GM12864 (cell line): ENCODE measurements at regions not wholly inside any gene's neighbourhood (a gene's known extent, or its start where the extent isn't known, plus 50 kb on each side); places are given as distances from the start of the nearest gene placed in this dataset.

ENCODE experiments used
- DNase-seq: peaks from one replicate; pipeline ENCODE4 v3.0.0-alpha.2; 2011; ENCODE audit warnings: low read depth
- H3K4me3 ChIP-seq: 2 replicates; pipeline ENCODE4 v1.5.1; 2011; ENCODE audit warnings: mild to moderate bottlenecking, low read depth, low read length, control low read depth
- TF ChIP-seq, protein P1 (sequence below): IDR thresholded peaks from 2 replicates; pipeline ENCODE4 v1.5.1; 2011; ENCODE audit warnings: low read depth, mild to moderate bottlenecking, moderate library complexity, low read length, control low read depth, inconsistent platforms; ENCODE audit errors: missing control alignments

DNA sequence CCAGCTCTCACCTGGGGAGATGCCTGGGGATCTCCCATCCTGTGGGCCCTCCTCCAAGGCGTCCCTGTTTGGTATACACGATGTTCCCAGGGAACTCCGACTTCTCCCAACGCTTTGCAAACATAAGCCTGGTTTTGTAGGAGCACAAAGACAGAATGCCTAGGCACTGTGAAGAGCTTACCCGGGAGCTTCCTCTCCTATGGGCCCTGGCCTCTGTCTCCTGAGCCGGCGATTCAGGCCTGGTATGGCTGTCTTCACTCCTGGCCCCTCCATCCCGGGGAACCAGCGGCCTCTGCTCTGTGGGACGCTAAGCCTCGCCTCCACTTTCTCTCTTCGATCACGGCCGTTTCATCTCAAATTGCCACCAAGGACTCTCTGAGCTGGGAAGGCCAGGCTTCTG lies 59.6 kb upstream of the ACTRT2 start:
- no peak for DNase-seq
- H3K4me3 ChIP-seq = no peak overlapping the region

DNA sequence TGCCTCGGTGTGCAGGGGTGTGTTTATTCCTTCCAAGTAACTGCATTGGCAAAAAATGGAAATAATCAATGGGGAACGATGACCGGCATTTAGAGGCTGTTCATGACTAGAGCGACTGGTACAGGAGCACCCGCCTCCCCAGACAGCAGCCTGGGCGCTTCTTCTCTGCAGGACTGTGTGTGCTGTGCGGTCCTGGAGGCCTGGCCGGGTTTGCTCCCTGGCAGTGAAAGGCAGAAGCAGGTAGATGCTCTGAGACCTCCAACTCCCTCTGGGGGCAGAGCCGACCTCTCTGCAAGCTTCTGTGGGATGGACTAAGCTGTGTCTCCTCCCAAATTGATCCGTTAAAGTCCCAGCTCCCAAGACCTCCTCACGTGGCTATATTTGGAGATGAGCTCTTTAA lies 59.2 kb upstream of the ACTRT2 start:
- no peak for DNase-seq
- H3K4me3 ChIP-seq = no peak overlapping the region
- TF ChIP-seq, protein P1, sequence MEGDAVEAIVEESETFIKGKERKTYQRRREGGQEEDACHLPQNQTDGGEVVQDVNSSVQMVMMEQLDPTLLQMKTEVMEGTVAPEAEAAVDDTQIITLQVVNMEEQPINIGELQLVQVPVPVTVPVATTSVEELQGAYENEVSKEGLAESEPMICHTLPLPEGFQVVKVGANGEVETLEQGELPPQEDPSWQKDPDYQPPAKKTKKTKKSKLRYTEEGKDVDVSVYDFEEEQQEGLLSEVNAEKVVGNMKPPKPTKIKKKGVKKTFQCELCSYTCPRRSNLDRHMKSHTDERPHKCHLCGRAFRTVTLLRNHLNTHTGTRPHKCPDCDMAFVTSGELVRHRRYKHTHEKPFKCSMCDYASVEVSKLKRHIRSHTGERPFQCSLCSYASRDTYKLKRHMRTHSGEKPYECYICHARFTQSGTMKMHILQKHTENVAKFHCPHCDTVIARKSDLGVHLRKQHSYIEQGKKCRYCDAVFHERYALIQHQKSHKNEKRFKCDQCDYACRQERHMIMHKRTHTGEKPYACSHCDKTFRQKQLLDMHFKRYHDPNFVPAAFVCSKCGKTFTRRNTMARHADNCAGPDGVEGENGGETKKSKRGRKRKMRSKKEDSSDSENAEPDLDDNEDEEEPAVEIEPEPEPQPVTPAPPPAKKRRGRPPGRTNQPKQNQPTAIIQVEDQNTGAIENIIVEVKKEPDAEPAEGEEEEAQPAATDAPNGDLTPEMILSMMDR = no peak

More for the DNA sequence above, 59.6 kb upstream of the ACTRT2 start:
- TF ChIP-seq, protein P1 = no peak

DNA sequence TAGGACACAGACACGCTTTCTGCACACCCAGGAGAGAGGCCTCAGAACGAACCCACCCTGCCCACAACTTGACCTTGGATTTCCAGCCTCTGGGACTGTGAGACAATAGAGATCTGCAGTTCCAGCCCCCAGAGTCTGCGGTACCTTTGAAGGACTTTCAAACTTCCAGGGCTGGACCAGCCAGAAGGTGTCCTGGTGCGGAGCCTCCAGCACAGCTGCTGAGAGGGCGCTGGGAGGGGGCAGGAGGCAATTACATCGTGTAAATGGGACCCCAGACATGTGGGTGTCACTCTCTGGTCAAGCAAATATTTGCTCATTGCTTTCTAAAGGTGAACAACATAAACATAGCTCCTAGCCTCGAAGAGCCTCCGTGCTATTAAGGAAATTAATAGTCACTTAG lies 58.7 kb upstream of the ACTRT2 start:
- DNase-seq = no peak
- TF ChIP-seq, protein P1 = no peak
- H3K4me3 ChIP-seq = no peak overlapping the region

DNA sequence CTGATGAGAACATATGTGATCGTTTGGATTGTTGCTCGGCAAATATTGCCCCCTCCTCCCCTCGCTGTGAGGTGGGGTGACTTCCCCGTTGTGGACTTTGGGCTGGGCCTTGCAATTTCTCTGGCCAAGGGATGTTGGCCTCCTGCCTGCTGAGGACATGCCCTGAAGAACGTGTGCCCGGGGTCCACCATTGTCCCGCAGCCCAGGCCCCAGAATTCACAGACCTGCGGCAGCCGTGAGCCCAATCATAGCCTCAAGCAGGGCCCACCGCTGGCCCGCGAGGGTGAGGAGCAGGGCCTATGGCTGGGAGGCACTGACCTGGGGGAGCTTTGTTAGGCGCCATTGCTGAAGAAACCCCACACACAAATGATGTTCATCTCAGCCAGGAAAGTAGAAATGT lies 58.3 kb upstream of the ACTRT2 start:
- no peak for DNase-seq
- no peak overlapping the region for H3K4me3 ChIP-seq
- TF ChIP-seq, protein P1 = no peak

DNA sequence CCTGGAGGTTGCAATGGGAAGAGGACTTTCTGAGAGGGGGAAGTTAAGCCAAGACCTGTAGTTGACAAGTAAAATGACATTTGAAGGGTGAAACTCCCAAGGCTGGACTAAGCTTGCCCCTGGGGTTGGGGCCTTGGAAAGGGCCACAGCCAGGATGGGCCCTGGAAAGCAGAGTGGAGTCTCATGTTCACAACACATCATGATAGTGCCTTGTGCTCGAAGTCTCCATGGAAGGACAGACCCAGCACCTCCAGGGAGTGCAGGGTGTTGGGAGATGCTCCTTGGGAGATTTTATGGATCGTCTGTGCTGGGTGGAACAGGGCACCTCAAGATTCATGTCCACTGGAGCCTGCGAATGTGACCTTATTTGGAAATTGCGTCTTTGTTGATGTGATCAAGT lies 55.6 kb upstream of the ACTRT2 start:
- DNase-seq = no peak
- H3K4me3 ChIP-seq = no peak overlapping the region
- TF ChIP-seq, protein P1 = no peak

DNA sequence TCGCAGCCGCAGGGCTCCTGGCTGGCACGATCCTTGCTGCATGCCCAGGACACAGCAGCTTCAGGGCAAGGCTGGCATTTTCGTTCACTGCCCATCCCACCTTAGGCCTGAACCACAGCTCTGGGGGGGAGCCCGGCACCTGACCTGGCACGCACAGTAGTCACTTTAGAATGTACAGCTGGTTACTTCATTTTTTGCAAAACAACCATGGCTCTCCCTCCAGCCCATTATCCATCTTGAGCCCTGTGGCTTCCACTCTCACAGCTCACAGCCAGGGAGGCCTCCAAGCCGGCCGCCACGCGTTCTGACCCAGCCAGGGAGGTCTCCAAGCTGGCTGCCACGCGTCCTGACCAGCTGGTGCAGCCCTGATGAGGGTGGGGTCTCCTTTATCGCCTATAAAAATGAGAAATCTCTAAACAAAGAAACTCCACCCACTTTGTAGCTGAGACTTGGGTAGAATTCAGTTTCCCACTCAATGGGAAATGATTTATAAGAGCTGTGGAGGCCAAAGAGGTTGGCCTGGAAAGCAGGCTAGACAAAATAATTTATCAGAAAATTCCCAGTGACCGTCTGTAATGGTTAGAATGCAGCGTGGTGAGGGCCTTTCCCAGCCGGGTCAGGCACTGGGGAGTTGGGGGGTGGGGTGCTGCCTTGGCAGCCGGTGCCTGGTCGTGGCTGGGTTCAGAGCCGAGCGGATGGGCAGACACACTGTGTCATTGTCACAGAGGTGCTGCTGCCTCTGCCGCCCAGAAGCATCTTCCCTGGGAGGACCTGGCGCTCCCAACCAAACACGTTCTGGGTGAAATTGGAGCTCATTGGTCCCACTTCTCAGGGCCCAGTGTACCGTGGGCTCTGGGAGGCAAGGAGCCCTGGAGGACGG lies 54.6 kb upstream of the ACTRT2 start:
- no peak overlapping the region for H3K4me3 ChIP-seq
- TF ChIP-seq, protein P1 = no peak
- no peak for DNase-seq

DNA sequence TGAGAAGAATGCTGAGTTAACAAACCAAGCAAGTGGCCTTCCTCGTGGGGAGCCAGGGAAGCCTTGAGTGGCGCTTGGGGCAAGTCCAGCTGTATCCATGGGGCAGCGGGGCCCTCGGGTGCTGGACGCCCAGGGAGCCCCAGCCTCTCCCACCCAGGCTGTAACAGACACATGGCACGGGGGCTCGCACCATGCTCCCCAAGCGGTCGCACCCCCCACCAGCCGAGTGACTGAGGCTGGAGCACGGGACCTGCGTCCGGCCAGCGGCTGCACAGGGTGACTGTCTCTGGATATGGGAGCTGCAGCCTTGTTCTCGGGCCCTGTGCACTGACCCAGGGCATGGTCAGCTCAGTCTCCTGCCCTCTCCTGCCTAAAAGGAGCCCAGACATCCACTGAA lies 53.9 kb upstream of the ACTRT2 start:
- no peak for DNase-seq
- H3K4me3 ChIP-seq = no peak overlapping the region
- TF ChIP-seq, protein P1 = no peak
